HG02981 (cell line): ENCODE measurements at regions not wholly inside any gene's neighbourhood (a gene's known extent, or its start where the extent isn't known, plus 50 kb on each side); places are given as distances from the start of the nearest gene placed in this dataset.
"Not testable (repeated sequence)": the region's sequence is repeated elsewhere in the genome, so short reads cannot be mapped to it uniquely, and the experiment has no call there.

Experiments
- ATAC-seq: cut with Tn5 transposase; IDR thresholded peaks from one replicate; pipeline ENCODE4 v1.9.1; 2021; ENCODE audit warnings: mild to moderate bottlenecking, moderate library complexity; ENCODE audit not compliant: unreplicated experiment

DNA sequence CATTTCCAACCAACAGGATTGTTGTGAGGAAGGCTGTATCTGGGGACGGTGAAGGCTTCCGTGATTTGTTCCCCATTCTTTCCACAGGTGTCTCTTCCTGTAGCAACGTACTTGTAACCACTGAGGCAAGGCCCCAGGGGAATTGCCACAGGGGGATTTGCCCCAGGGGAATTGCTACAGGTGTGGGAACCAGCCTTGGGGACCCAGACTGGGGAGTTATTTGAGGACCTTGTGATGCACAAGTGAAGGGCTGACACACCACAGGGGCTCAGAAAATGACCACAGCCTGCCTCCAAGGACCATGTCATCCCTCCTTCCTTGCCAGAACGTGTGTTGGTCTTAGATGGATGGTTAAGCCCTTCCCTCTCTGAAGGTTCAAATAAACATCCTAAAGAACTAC is 131.4 kb upstream of the RGS6 start:
- ATAC-seq: no peak

DNA sequence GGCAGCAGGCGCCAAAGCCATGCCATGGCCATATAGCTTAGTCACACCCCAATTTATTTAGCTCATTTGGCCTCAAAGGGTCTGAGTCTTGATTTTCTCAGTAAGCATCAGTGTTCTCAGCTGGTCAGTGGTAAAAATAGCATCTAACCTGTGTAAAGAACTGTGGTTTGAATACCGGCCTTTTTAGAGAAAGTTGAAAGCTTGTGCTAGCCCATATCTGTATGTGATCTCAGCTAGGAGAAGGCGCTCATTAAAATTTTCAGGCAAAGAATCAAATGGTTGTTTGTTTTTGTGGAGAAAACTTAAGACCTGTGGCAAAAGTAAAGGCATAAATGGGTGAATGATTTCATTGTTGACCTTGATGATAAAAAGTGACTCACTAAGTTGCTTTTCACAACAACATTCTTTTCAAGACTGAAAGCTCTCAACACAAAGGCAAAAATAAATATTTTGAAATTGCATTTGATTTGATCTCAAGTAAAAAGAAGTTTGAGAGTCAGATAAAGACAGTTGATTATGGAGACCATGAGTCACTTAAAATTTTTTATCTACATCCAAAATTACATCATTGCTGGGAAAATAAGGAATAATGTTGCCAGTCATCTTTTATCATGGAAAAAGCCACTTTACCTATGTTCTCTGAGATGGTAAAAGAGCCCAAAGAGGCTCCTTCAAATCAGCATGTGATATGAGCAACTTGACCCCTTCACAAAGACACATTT is 128.5 kb upstream of the RGS6 start:
- no peak for ATAC-seq

DNA sequence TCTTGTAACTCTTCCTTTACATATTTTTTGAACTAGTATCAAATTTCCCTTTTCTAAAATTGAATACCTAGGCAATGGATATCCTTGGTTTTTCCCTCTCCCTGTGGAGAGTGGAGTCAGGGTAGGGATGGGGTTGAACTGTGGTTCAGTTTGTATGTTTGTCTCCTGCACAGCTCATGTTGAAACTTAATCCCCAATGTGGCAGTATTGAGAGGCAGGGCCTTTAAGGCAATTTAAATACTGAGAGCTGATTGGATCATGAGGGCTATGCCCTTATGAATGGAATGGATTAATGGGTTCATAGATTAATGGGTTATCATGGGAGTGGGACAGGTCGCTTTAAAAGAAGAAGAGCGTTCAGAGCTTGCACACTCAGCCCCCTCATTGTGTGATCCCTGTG is 127.2 kb upstream of the RGS6 start:
- no peak for ATAC-seq

DNA sequence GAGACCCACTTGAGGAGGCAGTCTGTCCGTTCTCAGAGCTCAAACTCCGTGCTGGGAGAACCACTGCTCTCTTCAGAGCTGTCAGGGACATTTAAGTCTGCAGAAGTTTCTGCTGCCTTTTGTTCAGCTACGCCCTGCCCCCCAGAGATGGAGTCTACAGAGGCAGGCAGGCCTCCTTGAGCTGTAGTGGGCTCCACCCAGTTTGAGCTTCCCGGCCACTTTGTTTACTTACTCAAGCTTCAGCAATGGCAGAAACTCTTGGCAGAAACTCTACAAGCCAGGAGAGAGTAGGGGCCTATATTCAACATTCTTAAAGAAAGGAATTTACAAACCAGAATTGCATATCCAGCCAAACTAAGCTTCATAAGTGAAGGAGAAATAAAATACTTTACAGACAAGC is 125.2 kb upstream of the RGS6 start:
- ATAC-seq: not testable (repeated sequence)

- ATAC-seq: not testable (repeated sequence)
These were observed 121.4 kb upstream of the RGS6 start for GRCh38 chr14:71810800-71811199.

- ATAC-seq: no peak
These were observed 119.5 kb upstream of the RGS6 start for GRCh38 chr14:71812693-71813092.

- ATAC-seq: no peak
These were observed 117.1 kb upstream of the RGS6 start for GRCh38 chr14:71815110-71815509.

DNA sequence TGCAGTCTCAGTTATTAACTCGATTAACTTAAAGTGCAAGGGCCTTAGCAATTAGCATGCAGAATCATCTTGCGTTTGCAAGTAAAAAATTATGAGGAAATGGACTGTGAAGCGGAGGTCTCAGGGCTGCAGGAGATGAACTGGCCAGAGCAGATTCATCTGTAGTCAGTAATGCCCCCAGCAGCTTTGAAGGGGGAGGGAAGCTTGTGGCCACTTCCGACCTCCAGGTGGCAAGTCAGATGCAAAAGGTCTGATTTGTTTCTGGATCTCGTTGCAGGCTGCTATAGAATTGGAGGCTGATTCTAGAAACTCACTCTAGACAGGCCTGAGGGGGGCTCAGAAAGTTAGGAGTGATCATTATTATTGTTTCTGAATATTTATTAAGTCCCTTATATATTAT is 107.4 kb upstream of the RGS6 start:
- no peak for ATAC-seq

- ATAC-seq: no peak
These were observed 98.8 kb upstream of the RGS6 start for GRCh38 chr14:71833476-71833875.

DNA sequence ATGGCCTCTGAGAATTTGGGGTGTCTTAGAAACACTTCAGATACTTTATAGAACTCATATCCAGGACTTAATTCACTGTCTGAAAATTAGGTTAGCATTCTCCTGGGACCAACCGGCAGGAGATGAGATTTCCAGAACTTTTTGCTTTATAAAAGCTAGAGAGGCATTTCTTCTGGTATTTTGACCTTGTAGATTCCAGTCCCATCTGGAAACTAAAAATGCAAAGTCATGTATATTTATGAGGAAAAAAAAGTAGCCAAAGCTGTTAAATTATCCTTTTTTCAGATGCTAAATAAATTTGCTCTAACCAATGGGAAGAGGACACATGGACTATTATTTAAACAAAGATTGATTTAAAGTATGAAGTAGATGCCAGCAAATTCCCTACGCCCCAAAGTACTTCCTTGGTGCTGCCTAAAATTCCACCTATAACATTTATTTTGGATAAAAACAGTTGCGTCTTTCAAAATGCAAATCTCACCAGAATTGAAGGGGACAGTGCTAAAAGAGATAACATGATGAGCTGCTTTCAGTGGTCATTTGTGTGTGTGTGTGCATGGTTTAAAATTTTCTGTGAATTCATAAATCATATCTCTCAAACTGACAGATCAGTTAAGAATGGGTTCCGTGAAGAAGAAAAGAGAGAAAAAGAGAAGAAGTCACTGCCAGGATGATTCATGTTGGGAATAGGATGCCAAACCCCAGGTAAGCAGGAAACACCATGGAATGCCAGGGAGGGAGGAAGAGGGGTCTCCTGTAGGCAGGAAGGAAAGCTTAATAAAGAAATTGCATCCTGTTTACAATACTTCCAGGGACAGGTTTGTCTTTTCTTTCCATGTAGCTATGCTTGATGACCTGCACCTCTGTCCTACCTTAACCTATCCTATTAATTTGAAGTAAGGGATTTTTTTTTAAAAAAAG is 97.7 kb upstream of the RGS6 start:
- ATAC-seq: no peak

GRCh38 chr14:71852181-71852580 is 80.0 kb upstream of the RGS6 start:
- ATAC-seq: no peak

DNA sequence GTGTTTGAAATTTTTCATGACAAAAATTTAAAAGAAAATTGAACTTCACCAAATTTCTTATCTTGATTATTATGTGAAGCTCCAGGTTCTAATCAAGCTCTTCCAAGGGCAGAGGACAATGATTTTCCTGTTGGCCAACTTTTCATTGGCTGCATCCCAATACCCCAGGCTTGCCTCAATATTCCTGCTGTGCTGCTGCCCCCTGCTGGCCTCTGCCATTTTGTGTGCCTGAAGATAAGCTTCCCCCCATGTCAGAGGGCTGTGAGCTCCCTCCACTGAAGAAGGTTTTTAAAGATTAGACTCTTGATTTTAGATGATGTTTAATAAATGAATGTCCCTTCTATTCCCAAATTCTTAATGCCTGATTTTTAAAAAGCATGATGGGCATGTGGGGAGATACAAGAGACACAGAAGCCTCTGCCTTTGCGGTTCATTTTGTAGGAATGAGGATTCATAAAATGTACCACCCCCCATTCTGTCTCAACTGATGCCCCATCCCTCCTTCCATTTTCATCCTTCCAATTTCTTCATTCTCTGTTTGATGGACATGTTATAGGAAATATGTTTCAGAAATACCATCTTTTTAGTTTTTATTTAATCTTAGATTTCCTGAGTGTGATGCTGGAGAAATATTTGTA is 76.7 kb upstream of the RGS6 start:
- ATAC-seq: no peak

- no peak for ATAC-seq
These were observed 75.9 kb upstream of the RGS6 start for GRCh38 chr14:71856199-71856919.

GRCh38 chr14:71863049-71863448 is 69.2 kb upstream of the RGS6 start:
- ATAC-seq: no peak

- ATAC-seq: no peak
These were observed 68.5 kb upstream of the RGS6 start for GRCh38 chr14:71863766-71864165.
